Neural progenitor cell (in vitro differentiated cells): ENCODE measurements at regions not wholly inside any gene's neighbourhood (a gene's known extent, or its start where the extent isn't known, plus 50 kb on each side); places are given as distances from the start of the nearest gene placed in this dataset.

Experiments used
- DNase-seq: peaks from one replicate; pipeline ENCODE4 v3.0.0-alpha.2; 2016; ENCODE audit warnings: low spot score
- H2AFZ ChIP-seq: fragments of 200-600 bp; sonication (generic); replicated peaks from 2 replicates; pipeline ENCODE4 v1.6.1; 2016; ENCODE audit warnings: antibody characterized with exemption
- H3F3A ChIP-seq: fragments of 200-600 bp; sonication (generic); 2 replicates; pipeline ENCODE4 v1.6.1; 2016; ENCODE audit warnings: antibody characterized with exemption, low read depth
- H3K27ac ChIP-seq: fragments of 200-600 bp; sonication (generic); 2 replicates; pipeline ENCODE4 v1.5.1; 2016; ENCODE audit warnings: mild to moderate bottlenecking
- H3K27me3 ChIP-seq: fragments of 200-600 bp; sonication (generic); 2 replicates; pipeline ENCODE4 v1.6.1; 2016; ENCODE audit warnings: mild to moderate bottlenecking, moderate library complexity
- H3K36me3 ChIP-seq: fragments of 200-600 bp; sonication (generic); 2 replicates; pipeline ENCODE4 v1.5.1; 2016
- H3K4me1 ChIP-seq: fragments of 200-600 bp; sonication (generic); 2 replicates; pipeline ENCODE4 v1.6.1; 2016; ENCODE audit warnings: mixed run types
- H3K4me2 ChIP-seq: fragments of 200-600 bp; sonication (generic); 2 replicates; pipeline ENCODE4 v1.6.1; 2016
- H3K4me3 ChIP-seq: fragments of 200-600 bp; sonication (generic); 2 replicates; pipeline ENCODE4 v1.5.1; 2016
- H3K79me2 ChIP-seq: fragments of 200-600 bp; sonication (generic); 2 replicates; pipeline ENCODE4 v1.6.1; 2016; ENCODE audit warnings: low read depth
- H3K9ac ChIP-seq: fragments of 200-600 bp; sonication (generic); 2 replicates; pipeline ENCODE4 v1.6.1; 2016
- H3K9me3 ChIP-seq: fragments of 200-600 bp; sonication (generic); 2 replicates; pipeline ENCODE4 v1.5.1; 2016; ENCODE audit warnings: low read depth
- H4K20me1 ChIP-seq: fragments of 200-600 bp; sonication (generic); 2 replicates; pipeline ENCODE4 v1.6.1; 2016; ENCODE audit warnings: low read depth
- H3K27ac Mint-ChIP-seq: 3 replicates; pipeline ENCODE4 v1.8.0; 2021; ENCODE audit warnings: mixed read lengths
- H3K27me3 Mint-ChIP-seq: 2 replicates; pipeline ENCODE4 v1.8.0; 2022; ENCODE audit warnings: low read depth, mild to moderate bottlenecking, inconsistent platforms, moderate library complexity, mixed read lengths; ENCODE audit not compliant: insufficient read depth
- H3K36me3 Mint-ChIP-seq: 3 replicates; pipeline ENCODE4 v1.8.0; 2021; ENCODE audit warnings: mixed read lengths
- H3K4me1 Mint-ChIP-seq: 3 replicates; pipeline ENCODE4 v1.8.0; 2021; ENCODE audit warnings: mixed read lengths
- H3K4me3 Mint-ChIP-seq: 3 replicates; pipeline ENCODE4 v1.8.0; 2021; ENCODE audit warnings: mild to moderate bottlenecking, moderate library complexity, mixed read lengths
- H3K9me3 Mint-ChIP-seq: 3 replicates; pipeline ENCODE4 v1.8.0; 2020; ENCODE audit warnings: mixed read lengths
- EZH2 ChIP-seq: fragments of 200-600 bp; sonication (generic); IDR thresholded peaks from 2 replicates; pipeline ENCODE4 v1.6.1; 2017; ENCODE audit warnings: antibody characterized with exemption, mild to moderate bottlenecking, moderate library complexity
- EZH2phosphoT487 ChIP-seq: fragments of 200-600 bp; sonication (generic); IDR thresholded peaks from 2 replicates; pipeline ENCODE4 v1.6.1; 2017; ENCODE audit warnings: antibody characterized with exemption
- TF ChIP-seq, protein P1 (sequence below): fragments of 200-600 bp; sonication (generic); IDR thresholded peaks from 2 replicates; pipeline ENCODE4 v1.5.1; 2017; ENCODE audit warnings: antibody characterized with exemption, mild to moderate bottlenecking

DNA sequence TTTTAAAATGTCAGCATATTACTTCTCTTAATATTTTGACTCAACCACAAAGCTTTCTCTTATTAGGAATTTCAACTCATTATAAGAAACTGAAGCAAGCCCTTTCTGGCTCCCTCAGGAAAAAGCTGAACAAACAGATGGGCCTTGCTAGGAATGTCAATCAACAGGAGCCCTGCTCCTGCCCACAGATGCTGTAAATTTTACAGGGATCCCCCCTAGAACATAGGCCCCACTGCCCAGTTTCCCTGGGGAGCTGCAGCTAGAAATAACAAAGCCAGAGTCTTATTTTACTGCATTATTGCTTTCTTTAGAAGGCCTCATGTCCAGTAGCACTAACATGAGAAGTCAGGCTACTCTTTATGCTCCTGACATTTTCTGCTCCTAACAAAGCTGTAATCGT lies 103.8 kb downstream of the PCSK1 start:
- Histone ChIP-seq H3K4me1 (no peaks in the 10 kb centered on the region), H3K27ac (no peak overlapping the region), H3K9ac (no peak overlapping the region), H3K9me3 (no peaks in the 10 kb centered on the region), H3F3A (no peaks in the 10 kb centered on the region), H4K20me1 (no peaks in the 10 kb centered on the region), H3K4me2 (no peak overlapping the region), H3K4me3 (no peak overlapping the region), H2AFZ (no peak overlapping the region), H3K79me2 (no peaks in the 10 kb centered on the region), H3K27me3 (no peaks in the 10 kb centered on the region), H3K36me3 (no peaks in the 10 kb centered on the region)
- TF ChIP-seq EZH2 (no peak), EZH2phosphoT487 (no peak)
- Mint-ChIP-seq H3K36me3 (no peaks in the 10 kb centered on the region), H3K27ac (no peak overlapping the region), H3K9me3 (no peaks in the 10 kb centered on the region), H3K4me3 (no peak overlapping the region), H3K27me3 (peaks cover 4% of the 10 kb centered on the region), H3K4me1 (peaks cover 12% of the 10 kb centered on the region)
- DNase-seq: no peak

DNA sequence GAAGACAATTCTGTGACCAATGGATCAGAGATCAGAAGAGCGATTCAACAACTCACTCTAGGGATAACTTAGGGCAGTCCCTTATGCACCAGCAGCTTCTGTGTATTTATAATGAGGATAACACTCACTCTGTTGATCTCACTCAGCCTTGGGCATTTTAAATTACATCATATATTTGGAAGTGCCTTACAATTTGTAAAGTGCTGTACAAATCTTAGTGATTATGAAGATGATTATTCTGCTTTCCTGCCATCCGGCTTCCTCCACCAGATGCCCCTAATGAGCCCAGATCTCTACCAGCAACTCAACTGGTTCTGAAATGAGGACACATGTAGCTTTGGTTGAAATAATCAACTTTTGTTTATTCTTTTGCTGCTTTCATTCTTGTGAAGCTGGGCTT lies 105.3 kb downstream of the PCSK1 start:
- Mint-ChIP-seq H3K4me1 (peaks cover 3% of the 10 kb centered on the region), H3K4me3 (no peak overlapping the region), H3K27ac (no peak overlapping the region), H3K9me3 (no peaks in the 10 kb centered on the region), H3K27me3 (peaks cover 4% of the 10 kb centered on the region), H3K36me3 (no peaks in the 10 kb centered on the region)
- Histone ChIP-seq H3K4me2 (no peak overlapping the region), H3K27me3 (no peaks in the 10 kb centered on the region), H3K9ac (no peak overlapping the region), H3K27ac (no peak overlapping the region), H3K4me1 (no peaks in the 10 kb centered on the region), H3F3A (no peaks in the 10 kb centered on the region), H3K36me3 (no peaks in the 10 kb centered on the region), H4K20me1 (no peaks in the 10 kb centered on the region), H2AFZ (no peak overlapping the region), H3K9me3 (no peaks in the 10 kb centered on the region), H3K79me2 (no peaks in the 10 kb centered on the region), H3K4me3 (no peak overlapping the region)
- TF ChIP-seq EZH2: no peak
- TF ChIP-seq, protein P1, sequence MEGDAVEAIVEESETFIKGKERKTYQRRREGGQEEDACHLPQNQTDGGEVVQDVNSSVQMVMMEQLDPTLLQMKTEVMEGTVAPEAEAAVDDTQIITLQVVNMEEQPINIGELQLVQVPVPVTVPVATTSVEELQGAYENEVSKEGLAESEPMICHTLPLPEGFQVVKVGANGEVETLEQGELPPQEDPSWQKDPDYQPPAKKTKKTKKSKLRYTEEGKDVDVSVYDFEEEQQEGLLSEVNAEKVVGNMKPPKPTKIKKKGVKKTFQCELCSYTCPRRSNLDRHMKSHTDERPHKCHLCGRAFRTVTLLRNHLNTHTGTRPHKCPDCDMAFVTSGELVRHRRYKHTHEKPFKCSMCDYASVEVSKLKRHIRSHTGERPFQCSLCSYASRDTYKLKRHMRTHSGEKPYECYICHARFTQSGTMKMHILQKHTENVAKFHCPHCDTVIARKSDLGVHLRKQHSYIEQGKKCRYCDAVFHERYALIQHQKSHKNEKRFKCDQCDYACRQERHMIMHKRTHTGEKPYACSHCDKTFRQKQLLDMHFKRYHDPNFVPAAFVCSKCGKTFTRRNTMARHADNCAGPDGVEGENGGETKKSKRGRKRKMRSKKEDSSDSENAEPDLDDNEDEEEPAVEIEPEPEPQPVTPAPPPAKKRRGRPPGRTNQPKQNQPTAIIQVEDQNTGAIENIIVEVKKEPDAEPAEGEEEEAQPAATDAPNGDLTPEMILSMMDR: no peak
- no peak for TF ChIP-seq EZH2phosphoT487
- no peak for DNase-seq

DNA sequence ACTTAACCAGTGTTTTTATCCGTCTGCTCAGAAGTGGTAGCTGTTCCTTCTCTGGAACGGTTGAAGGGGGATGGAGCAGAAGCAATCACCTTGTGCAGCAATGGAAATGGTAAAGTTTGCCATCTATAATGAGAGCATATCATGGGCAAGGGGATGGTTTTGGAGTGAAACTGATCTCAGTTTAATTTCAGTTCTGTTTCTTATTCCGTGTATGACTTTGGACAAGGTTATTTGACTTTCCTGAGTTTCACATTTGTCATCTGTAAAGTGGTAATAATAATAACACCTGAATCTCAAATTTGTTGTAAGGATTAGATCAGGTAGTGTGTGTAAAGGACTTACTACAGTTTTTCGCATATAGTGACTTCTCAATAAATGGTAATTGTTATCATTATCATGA lies 106.1 kb downstream of the PCSK1 start:
- Mint-ChIP-seq H3K27me3 (no peaks in the 10 kb centered on the region), H3K27ac (no peak overlapping the region), H3K36me3 (no peaks in the 10 kb centered on the region), H3K4me1 (peaks cover 1% of the 10 kb centered on the region), H3K4me3 (no peak overlapping the region), H3K9me3 (no peaks in the 10 kb centered on the region)
- Histone ChIP-seq H3K9ac (no peak overlapping the region), H3K9me3 (no peaks in the 10 kb centered on the region), H3K79me2 (no peaks in the 10 kb centered on the region), H3K27ac (no peak overlapping the region), H3K36me3 (no peaks in the 10 kb centered on the region), H3K4me1 (no peaks in the 10 kb centered on the region), H2AFZ (no peak overlapping the region), H3K4me3 (no peak overlapping the region), H4K20me1 (no peaks in the 10 kb centered on the region), H3K27me3 (no peaks in the 10 kb centered on the region), H3F3A (no peaks in the 10 kb centered on the region), H3K4me2 (no peak overlapping the region)
- DNase-seq: no peak
- TF ChIP-seq, protein P1: no peak
- TF ChIP-seq EZH2phosphoT487 (no peak), EZH2 (no peak)

DNA sequence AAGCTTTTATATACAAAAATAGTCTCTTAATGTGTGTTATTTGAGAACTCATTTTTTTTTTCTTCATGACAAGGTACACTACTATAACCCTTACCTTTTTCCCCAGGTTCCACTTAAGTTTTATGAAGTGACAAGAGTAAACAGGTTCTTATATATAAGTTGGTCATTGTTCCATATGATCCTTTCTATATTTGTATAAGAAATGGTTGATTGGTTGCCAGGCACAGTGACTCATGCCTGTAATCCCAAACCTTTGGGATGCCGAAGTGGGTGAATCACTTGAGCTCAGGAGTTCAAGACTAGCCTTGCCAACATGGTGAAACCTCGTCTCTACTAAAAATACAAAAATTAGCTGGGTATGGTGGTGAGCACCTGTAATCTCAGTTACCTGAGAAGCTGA lies 108.3 kb downstream of the PCSK1 start:
- DNase-seq: no peak
- Histone ChIP-seq H3K9ac (no peak overlapping the region), H3F3A (no peaks in the 10 kb centered on the region), H3K4me3 (no peak overlapping the region), H2AFZ (no peak overlapping the region), H3K79me2 (no peaks in the 10 kb centered on the region), H3K4me1 (no peaks in the 10 kb centered on the region), H3K27ac (no peak overlapping the region), H3K9me3 (no peaks in the 10 kb centered on the region), H3K4me2 (no peak overlapping the region), H4K20me1 (no peaks in the 10 kb centered on the region), H3K27me3 (no peaks in the 10 kb centered on the region), H3K36me3 (no peaks in the 10 kb centered on the region)
- H3K4me1 Mint-ChIP-seq: no peaks in the 10 kb centered on the region
- H3K4me3 Mint-ChIP-seq: no peak overlapping the region
- no peaks in the 10 kb centered on the region for H3K9me3 Mint-ChIP-seq
- H3K27ac Mint-ChIP-seq: no peak overlapping the region
- TF ChIP-seq EZH2 (no peak), EZH2phosphoT487 (no peak)
- TF ChIP-seq, protein P1: no peak
- no peaks in the 10 kb centered on the region for H3K36me3 Mint-ChIP-seq
- no peaks in the 10 kb centered on the region for H3K27me3 Mint-ChIP-seq
